Activated CD8-positive, alpha-beta memory T cell treated with anti-CD3 and anti-CD28 coated beads for 48 hours (primary cell): ENCODE measurements at regions not wholly inside any gene's neighbourhood (a gene's known extent, or its start where the extent isn't known, plus 50 kb on each side); places are given as distances from the start of the nearest gene placed in this dataset.

ENCODE experiments used
- DNase-seq, 3 experiments: peaks; one replicate each; pipeline ENCODE4 v3.0.0-alpha.2; 2020; ENCODE audit warnings: low read depth in 2 of 3, low spot score in 2 of 3

DNA sequence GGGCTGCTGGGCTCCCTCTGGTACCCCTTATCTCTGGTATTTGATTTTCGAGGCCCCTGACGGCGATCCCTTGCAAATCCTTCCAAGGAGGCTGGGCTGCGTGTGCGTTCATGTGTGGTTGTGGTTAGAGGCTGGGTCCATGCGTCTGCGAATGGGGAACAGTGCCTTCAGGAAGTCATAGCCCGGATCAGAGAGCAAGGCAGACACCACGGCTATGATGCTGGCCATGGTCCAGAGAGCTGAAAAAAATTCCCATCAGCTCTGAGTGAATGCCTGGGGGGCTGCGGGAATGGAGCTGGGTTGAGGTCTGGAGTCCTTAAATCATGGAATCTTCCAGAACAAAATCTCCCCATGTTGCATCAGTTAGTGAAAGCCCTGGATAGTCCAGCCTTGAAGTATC lies 145.5 kb downstream of the ACKR3 start:
- no peak for DNase-seq

DNA sequence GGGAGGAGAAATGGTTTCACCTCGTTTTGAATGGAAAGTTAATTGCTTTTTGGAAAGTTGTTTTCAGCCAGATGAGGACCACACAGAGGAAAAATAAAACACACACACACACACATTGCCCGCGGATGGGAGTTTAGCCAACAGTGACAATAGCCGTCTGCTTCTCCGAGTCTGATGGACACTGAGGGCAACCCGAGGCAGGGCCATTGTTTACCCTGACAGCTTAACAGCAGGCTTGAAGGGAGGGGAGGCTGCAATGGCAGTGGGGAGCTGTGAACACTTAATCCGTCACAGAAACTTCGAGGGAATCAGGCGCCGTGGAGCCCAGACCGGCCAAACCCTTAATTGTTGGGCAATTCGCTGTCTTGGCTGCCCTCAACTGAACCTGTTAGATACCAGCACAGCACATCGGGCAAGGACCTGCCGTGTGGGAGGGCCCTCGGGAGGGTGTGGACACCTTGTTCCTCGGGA lies 145.9 kb downstream of the ACKR3 start:
- DNase-seq = no peak

DNA sequence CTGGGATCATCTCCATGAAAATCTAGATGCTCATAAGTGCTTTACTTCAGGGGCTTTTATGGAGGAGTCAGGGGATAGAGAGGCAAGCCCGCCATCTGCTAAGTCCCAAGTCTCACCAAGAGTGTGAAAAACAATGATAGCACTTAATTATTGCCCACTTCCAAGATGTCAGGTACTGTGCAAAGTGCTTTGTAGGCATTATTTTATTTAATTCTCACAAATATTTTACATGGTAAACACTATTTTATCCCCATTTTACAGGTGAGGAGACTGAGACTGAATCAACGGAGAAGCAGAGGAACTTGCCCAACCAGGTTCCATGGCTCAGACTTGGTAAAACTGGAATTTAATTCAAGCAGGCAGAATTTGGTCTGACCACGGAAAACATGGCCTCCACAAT lies 147.5 kb downstream of the ACKR3 start:
- DNase-seq = no peak

DNA sequence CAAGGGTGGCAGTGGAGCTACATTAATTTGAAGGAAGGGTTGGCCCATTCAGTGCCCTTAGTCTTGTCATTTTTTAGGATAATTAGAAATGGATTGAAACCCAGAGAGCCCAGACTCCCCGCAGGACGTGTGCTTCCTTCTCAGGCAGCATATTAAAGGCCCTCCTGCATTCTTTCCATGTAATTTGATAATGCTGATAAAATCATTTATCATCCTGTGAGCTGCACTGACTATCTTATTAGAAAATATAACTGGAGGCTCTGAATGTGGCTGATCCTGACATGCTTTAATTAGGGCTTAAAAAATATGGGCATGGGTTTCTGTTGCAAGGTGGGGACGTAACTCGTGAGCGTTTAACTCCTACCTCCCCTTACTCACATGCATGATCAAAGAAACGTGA lies 148.1 kb downstream of the ACKR3 start:
- DNase-seq = no peak

DNA sequence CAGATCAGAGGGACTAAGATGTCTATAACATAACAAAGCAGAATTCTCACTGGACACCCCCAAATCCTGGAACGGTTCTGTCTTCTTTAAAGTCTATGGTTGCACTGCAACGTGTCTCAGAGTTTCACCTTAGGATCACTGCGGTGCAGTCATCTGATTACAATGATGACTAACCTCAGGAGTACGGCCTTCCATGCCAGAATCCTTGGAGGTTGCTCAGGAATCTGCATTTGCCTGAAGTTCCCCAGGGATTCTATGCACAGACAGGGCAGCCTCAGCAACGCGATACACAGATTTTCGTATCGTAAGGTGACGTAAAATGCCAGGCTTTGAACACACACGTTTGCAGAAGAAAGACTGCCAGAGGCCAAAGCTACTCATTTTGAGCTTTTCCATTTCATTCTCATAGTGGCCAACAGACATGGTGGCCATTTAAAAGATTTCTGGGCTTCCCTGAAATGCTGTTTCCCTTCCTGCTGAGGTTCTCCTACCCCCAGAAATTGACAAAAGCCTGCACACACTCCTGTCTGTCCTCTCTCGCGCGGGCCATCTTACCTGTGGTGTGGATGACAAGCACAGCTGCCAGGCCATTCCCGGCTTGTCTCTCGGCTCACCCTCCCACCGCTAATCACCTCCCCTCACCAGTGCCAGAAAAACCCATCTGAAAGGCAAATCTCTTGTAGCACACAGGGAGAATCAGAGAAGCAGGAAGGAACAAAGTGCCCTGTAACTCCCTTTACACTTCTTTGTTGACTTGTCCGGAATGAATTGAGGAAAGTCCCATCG lies 148.8 kb downstream of the ACKR3 start:
- no peak for DNase-seq

DNA sequence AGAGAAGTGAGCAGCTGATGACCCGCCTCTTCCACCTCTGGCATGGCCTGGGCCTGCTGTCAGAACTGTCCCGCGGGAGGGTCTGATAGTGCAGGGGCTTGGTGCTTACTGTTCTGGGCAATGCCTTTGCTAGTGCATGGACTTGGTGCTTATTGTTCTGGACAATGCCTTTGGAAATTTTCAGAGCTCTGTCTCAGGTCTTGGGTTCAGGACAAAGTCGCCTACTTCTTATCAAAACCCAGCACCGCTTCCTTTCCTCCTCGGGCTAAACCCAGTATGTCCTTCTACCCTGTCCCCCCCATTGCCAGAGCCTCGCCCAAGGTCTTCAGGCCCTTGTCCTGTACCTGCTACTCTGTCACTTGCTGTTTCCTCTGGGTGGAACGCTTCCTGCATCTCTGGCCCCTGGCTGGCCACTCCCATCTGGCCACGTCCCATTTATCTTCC lies 149.6 kb downstream of the ACKR3 start:
- no peak for DNase-seq

DNA sequence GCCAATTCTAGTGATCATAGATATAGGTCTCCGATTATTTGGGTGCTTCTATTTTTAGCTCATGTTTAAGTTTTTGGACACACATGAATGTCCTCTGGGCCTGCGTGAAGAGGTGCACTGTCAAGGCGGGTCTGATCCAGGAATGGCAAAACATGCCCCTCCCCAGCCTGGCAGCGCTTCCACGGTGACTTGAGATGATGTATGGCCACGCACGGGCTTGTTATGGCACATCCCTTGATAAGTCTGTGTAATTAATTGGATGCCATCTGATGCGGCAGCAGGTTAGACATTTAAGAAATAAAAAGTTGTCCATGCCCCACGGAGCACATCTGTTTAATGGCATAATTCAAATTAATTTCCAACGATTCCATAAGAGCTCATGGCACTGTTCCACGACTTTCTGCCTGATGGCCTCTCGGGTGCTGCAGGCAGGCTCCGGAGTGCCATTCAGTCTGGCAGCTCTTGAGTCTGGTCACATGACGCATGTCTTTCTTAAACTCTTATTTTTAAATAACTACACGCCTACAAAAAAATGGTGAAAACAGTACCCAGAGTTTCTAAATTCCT lies 151.4 kb downstream of the ACKR3 start:
- no peak for DNase-seq

DNA sequence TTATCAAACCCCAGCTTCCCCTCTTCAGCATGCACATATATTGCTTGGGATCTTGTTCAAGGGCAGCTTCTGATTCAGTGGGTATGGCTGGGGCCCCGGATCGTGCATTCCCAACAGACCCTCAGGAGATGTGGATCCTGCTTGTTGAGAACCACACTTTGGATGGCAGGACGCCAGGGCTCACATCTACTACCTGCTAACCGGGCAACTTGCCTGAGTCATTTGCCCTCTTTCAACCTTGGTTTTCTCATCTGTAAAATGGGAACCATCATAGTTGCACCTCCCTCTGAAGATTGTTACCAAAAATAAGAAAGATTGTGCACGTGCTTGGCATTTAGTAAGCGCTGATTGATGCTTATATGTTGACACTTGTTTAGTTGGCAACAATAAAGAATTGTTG lies 154.6 kb downstream of the ACKR3 start:
- DNase-seq = no peak

DNA sequence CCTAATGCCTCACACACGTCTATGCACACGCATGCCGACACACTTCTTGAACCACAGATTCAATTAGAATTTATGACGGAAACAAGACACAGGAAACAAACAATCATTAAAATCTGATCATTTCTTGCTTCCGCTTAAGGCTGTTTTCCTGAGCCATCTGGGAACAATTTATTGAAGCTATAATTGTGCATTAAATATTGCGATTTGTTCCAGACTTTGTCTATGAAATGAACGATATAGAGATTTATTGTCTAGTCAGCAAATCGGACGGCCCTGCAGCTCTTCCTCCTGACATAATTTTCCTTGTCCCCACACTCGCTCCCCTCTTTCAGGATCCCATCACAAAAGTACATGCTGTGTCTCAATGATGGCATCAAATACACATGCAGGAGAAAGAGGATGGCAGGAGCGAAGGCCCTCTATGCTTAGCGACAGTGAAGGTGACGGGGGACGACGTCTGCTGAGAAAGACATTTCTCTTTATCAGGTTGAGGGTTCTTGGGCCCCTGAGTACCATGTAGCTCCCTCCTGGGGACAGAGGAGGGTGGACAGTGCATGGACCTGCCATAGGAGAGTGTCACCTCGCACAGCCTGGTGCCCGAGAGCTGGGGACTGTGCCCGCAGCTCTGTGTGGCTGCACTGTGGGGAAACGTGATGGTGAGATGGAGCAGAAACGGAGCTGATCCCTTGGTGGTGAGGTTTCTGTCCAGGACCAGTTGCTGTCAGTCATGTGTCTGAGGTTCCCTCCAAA lies 157.3 kb downstream of the ACKR3 start:
- DNase-seq = no peak

DNA sequence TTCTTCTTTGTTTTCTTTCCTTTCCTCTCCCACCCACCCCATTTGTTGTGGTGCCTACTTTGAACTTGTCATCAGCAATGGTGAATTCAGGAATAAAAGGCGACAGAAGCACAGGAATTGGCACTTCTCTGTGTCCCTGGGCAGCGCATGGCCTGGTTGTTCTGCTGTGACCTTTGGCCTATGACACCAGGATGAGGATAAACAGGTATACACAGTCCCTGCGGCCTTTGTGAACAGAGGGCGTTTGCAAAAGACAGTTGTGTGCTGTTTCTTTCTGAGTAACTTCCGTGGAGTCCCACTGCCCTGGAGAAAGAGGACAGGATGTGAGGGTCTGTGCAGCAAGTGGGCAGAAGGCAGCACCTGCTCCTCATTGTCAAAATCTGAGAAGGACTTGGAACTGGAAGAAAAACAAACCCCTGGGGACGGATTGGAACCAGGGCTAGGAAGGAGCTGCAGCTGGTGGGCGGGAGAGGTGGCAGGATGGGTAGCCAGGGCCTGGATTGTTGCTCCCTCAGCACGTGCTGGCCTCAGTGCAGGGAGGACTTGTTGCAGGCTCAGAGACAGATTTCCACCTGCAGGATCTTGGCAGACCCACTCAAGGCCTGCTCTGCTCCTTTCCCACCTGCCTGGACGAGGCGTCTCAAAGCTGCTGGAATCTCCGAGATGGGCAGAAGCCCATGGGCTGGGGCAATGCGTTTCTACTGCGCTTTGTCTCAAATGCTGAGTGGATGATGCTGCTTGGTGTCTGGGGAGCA lies 159.5 kb downstream of the ACKR3 start:
- no peak for DNase-seq

DNA sequence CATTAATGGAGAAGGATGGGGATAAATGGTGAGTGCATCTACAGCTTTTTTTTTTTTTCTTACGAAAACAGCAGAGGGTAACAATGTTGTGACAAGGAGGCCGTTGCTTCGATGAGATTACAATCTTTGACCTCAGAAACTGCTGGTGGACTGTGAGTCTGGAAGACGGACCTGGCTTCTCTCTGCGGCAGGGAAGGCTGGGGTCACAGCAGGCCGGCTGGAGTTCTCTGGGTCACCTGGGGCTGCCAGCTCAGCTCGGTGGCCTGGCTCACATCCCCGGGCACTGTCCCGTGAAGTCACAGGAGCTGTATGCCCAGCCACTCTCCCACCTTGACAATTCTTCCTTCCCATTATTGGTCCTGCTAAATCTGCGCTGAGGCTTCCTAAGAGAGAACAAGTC lies 160.8 kb downstream of the ACKR3 start:
- DNase-seq = no peak

DNA sequence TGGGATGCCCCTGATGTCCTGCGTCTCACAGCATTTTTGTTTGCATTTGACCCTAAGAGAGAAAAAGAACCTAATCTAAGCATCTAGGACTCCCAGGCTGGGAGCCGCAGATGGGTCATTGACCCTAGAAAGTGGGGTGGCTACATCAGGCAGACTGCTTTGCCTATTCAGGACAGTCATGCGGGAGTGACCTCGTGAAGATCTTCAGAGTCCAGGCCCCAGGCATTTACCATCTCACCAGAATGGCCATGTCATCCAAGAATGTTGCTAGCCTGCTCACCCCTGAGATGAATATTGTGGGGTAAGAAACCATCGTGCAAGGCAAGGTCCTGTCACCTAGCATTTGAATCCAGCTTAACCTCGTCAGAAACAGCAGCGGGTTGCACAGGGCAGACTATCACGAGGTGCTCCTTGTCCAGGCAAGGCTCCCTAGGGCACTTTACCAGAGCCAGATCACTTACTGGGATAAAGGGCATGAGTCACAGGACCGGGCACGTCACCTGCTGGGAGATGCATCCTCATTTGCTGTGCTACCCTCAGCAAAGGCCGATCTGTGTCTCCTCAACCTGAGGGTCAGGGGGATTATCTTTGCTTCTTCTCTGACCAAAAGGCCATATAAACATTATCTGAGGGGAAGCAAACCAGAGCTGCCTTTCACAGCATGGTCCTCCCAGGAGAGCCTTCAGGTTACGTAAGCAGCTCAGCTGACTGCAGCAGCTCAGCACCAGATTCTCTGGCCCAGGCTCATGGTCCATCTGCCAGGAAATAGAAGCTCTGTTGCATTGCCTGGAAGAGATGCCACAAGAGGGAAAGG lies 162.3 kb downstream of the ACKR3 start:
- no peak for DNase-seq

DNA sequence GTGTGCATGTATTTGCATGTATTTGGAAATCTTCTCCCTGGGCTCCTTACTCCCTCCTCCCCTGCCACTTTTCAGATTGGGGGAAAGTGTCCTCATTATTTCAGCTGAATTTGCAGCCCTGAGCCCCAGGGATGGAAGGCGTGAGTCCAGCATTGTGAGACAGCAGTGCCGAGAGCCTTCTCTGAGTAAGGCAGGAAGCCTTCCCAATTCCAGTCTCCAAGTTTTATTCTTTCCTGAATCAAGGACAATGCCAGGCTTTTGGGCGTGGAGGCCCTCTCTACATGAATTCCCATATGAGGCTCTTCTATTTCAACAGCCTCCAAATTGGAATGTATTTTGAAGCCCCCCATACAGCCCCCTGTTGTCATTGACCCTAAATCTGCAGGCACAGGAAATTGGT lies 163.5 kb downstream of the ACKR3 start:
- DNase-seq = no peak

DNA sequence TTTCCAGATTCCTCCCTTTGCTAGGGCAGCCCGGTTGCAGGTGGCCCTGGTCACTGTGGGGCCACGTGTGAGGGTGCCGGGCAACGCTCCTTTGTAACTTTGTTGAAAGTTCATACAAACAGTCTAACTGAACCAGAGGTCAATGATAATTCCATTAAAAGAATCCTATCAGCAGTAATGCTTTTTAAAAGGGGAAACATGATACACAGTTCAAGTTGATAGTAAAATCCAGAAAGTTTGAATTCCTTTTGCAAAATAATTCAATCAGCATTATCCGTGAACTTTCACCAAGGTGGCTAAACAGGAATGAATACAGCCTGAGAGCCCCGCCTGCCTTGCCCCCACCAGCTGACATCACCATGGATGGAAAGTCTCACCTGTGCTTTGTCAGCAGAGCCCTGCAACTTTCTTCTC lies 166.2 kb downstream of the ACKR3 start:
- DNase-seq = no peak

DNA sequence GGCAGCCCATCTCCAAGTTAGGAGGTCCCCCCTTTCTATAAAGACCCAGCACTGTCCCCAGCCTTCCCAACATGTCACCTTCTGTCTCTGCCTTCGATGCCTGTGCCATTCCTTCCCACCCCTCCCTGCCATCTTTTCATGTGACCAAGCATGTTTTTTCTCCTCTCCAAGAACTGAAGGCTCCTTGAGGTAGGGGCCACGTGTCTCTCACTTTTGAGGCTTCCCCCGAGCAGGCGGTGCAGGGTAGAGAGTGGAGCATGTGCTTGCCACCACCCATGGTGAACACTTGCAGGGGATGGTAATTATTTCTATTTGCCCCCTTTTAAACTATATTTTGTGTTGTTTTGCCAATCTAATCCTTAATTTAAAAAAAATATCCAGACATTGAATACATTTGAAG lies 168.4 kb downstream of the ACKR3 start:
- DNase-seq = no peak

DNA sequence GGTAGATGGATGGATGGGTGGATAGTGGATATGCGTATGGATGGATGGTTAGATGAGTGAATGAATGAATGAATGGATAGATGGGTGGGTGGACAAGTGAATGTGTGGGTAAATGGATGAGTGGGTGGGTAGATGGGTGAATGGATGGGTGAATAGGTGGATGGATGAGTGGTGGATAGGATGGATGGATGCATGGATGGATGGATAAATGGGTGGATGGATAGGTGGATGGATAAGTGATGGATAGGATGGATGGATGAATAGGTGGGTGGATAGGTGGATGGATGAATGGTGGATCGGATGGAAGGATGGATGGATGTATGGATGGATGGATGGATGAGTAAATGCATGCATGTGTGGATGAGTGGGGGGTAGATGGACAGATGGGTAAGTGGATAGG lies 169.3 kb downstream of the ACKR3 start:
- DNase-seq = no peak

DNA sequence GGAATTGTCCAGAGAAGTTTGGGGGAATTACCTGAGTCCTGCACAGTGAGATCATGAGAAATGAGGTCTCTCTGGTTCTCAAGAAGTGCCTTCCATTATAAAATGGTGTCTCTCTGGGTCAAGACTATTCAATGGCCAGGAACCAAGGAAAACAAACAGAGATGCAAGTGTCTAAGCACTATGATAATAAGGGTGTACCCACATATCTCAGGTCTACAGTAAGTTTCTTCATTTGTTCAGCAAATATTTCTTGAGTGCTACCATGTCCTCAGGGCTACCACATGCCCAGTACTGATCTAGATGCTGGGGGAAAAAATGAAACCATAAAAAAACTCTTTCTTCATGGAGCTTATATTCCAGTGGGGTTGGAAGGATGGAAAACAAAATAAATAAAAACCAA lies 170.0 kb downstream of the ACKR3 start:
- DNase-seq = no peak

DNA sequence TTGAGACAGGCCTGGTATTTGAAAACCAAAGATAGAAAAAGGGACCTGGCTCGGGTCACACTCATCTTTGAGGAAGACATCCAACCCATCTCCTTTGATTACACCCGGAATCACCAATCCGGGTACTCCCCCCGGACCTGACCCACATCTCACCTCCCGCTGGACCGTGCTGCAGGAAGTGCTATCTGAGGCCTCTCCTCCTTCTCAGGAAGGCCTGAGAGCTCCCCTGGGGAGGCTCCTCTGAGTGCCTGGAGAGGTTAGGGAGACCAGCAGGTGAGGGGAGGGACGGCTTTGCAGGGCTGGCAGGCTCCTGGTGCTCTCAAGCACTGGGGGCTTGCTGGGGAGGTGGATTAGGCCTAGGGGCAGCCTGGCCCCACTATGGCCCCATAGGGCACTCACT lies 170.9 kb downstream of the ACKR3 start:
- no peak for DNase-seq

DNA sequence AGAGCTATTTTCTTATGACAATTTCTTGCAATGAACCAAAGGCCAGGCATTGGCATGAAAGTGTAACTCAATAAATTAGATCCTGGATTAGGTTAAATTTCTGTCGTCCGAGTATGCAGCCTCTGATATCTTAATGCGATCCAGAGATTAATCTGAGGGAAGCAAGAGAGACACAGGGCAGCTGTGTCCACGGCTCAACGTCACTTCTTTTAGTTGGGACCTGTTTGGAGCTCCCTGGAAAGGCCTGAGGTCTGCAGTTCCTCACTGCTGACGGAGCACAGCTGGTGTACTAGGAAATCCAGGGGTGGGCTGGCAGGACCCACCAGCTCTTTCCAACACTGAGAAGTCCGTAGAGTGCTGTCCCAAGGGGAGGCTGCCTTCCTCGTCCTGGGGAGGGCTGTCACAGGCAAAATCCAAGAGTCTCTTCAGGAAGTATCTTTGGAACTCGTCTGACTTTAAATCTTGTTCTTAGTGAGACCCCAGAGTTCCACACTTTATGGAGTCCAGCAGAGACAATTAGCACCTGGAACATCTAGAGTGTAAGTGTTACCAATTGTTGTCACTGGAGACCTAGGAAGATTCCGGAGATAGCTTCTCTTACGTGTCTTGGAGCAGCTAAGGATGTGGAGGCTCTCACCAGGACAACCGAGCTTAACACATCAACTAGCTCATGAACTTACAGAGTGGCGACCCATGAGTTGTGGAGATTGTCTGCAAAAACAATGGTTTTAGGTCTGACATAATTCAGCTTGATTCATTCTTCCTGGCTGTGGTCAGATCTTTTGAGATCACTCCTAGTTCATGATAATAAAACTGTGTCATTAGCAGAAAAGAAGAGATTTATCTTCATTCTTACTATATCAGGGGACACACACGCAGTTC lies 173.7 kb downstream of the ACKR3 start:
- DNase-seq = no peak

DNA sequence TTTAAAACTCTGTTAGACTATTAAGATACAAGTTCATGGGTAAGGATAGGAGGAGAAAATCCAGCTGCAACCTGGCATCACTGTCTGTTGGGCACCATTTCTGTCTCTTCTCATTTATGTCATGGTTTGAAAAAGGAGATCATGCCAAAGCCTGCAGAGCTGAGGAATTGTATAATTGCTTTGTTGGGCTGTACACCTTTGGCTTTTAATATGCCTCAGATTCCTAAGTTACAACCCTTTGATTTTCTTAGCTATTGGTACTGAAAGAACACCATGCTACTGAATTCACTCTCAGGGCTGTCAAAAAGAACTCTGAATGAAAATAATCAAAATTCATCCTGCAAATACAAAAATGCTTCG lies 174.3 kb downstream of the ACKR3 start:
- no peak for DNase-seq
